Ectodermal cell (in vitro differentiated cells): ENCODE measurements at regions not wholly inside any gene's neighbourhood (a gene's known extent, or its start where the extent isn't known, plus 50 kb on each side); places are given as distances from the start of the nearest gene placed in this dataset.

Experiments
- H3K27ac ChIP-seq: 2 replicates; pipeline ENCODE4 v1.7.0; 2013; ENCODE audit warnings: mild to moderate bottlenecking, low read depth, low read length; ENCODE audit not compliant: insufficient read depth, poor library complexity, severe bottlenecking
- H3K27me3 ChIP-seq: 2 replicates; pipeline ENCODE4 v1.7.0; 2013; ENCODE audit warnings: mild to moderate bottlenecking, low read length; ENCODE audit not compliant: insufficient read depth, control insufficient read depth, poor library complexity, severe bottlenecking
- H3K36me3 ChIP-seq: one replicate; pipeline ENCODE4 v1.7.0; 2013; ENCODE audit warnings: low read length; ENCODE audit not compliant: control insufficient read depth, insufficient read depth
- H3K4me1 ChIP-seq: one replicate; pipeline ENCODE4 v1.7.0; 2013; ENCODE audit warnings: low read length; ENCODE audit not compliant: control insufficient read depth, insufficient read depth
- H3K4me3 ChIP-seq: 2 replicates; pipeline ENCODE4 v1.7.0; 2013; ENCODE audit warnings: low read depth, low read length, control low read depth; ENCODE audit not compliant: insufficient read depth
- H3K9me3 ChIP-seq: 2 replicates; pipeline ENCODE4 v1.7.0; 2013; ENCODE audit warnings: mild to moderate bottlenecking, low read length, moderate library complexity; ENCODE audit not compliant: control insufficient read depth
- WGBS, 2 experiments: methylation state at CpG; one replicate each; pipeline ENCODE4 v1.1.7; 2013; ENCODE audit warnings: missing lambda C conversion rate in 2 of 2; 5-methylcytosine and 5-hydroxymethylcytosine counted together

GRCh38 chr3:74366331-74366730 is 248.1 kb downstream of the CNTN3 start:
- H3K27ac ChIP-seq, result no peak overlapping the region
- no peaks in the 10 kb centered on the region for H3K9me3 ChIP-seq
- no peaks in the 10 kb centered on the region for H3K4me1 ChIP-seq
- 100% methylated on average over 1 of the region's 1 CpG; no CpG with 5 or more reads in 1 of the 2 experiments for WGBS, 2 experiments
- no peak overlapping the region for H3K4me3 ChIP-seq
- no peaks in the 10 kb centered on the region for H3K36me3 ChIP-seq
- no peaks in the 10 kb centered on the region for H3K27me3 ChIP-seq

- Histone ChIP-seq H3K27me3 (no peaks in the 10 kb centered on the region), H3K9me3 (no peaks in the 10 kb centered on the region), H3K4me3 (no peak overlapping the region), H3K36me3 (no peaks in the 10 kb centered on the region), H3K4me1 (no peaks in the 10 kb centered on the region), H3K27ac (no peak overlapping the region)
- WGBS, 2 experiments, result 89 to 100% methylated on average over 1 of the region's 1 CpG
Measured at GRCh38 chr3:74363346-74363745, 251.1 kb downstream of the CNTN3 start.

GRCh38 chr3:74360406-74360805 is 254.1 kb downstream of the CNTN3 start:
- Histone ChIP-seq H3K4me3 (no peak overlapping the region), H3K4me1 (no peaks in the 10 kb centered on the region), H3K27ac (no peak overlapping the region), H3K36me3 (no peaks in the 10 kb centered on the region), H3K27me3 (no peaks in the 10 kb centered on the region), H3K9me3 (no peaks in the 10 kb centered on the region)

GRCh38 chr3:74357881-74358280 is 256.6 kb downstream of the CNTN3 start:
- Histone ChIP-seq H3K4me1 (no peaks in the 10 kb centered on the region), H3K36me3 (no peaks in the 10 kb centered on the region), H3K4me3 (no peak overlapping the region), H3K9me3 (no peaks in the 10 kb centered on the region), H3K27ac (no peak overlapping the region), H3K27me3 (no peaks in the 10 kb centered on the region)
- 93 to 96% methylated on average over 6 of the region's 6 CpGs for WGBS, 2 experiments

GRCh38 chr3:74353039-74353438 is 261.4 kb downstream of the CNTN3 start:
- Histone ChIP-seq H3K36me3 (no peaks in the 10 kb centered on the region), H3K4me1 (no peaks in the 10 kb centered on the region), H3K9me3 (no peaks in the 10 kb centered on the region), H3K4me3 (no peak overlapping the region), H3K27ac (no peak overlapping the region), H3K27me3 (no peaks in the 10 kb centered on the region)
- 73% methylated on average over 1 of the region's 1 CpG for WGBS, 2 experiments

- no peak overlapping the region for H3K4me3 ChIP-seq
- WGBS, 2 experiments, result 100% methylated on average over 1 of the region's 1 CpG
- H3K4me1 ChIP-seq, result no peaks in the 10 kb centered on the region
- H3K27ac ChIP-seq, result no peak overlapping the region
- H3K27me3 ChIP-seq, result no peaks in the 10 kb centered on the region
- H3K36me3 ChIP-seq, result no peaks in the 10 kb centered on the region
- no peaks in the 10 kb centered on the region for H3K9me3 ChIP-seq
Measured at GRCh38 chr3:74352166-74352565, 262.3 kb downstream of the CNTN3 start.

- H3K4me3 ChIP-seq, result no peak overlapping the region
- H3K4me1 ChIP-seq, result no peaks in the 10 kb centered on the region
- H3K27ac ChIP-seq, result no peak overlapping the region
- H3K27me3 ChIP-seq, result no peaks in the 10 kb centered on the region
- H3K36me3 ChIP-seq, result no peaks in the 10 kb centered on the region
- WGBS, 2 experiments, result 90 to 93% methylated on average over 5 of the region's 5 CpGs
- H3K9me3 ChIP-seq, result no peaks in the 10 kb centered on the region
Measured at GRCh38 chr3:74351213-74351612, 263.2 kb downstream of the CNTN3 start.

GRCh38 chr3:74349015-74349414 is 265.4 kb downstream of the CNTN3 start:
- WGBS, 2 experiments, result 90 to 93% methylated on average over 1 of the region's 1 CpG
- Histone ChIP-seq H3K4me1 (no peaks in the 10 kb centered on the region), H3K4me3 (no peak overlapping the region), H3K27me3 (no peaks in the 10 kb centered on the region), H3K9me3 (no peaks in the 10 kb centered on the region), H3K36me3 (no peaks in the 10 kb centered on the region), H3K27ac (no peak overlapping the region)

GRCh38 chr3:74347563-74348268 is 266.7 kb downstream of the CNTN3 start:
- Histone ChIP-seq H3K4me3 (no peak overlapping the region), H3K27me3 (no peaks in the 10 kb centered on the region), H3K27ac (no peak overlapping the region), H3K9me3 (no peaks in the 10 kb centered on the region), H3K4me1 (no peaks in the 10 kb centered on the region), H3K36me3 (no peaks in the 10 kb centered on the region)
- WGBS, 2 experiments, result 96 to 100% methylated on average over 1 of the region's 2 CpGs

GRCh38 chr3:74346896-74347295 is 267.6 kb downstream of the CNTN3 start:
- Histone ChIP-seq H3K27me3 (no peaks in the 10 kb centered on the region), H3K4me3 (no peak overlapping the region), H3K4me1 (no peaks in the 10 kb centered on the region), H3K9me3 (no peaks in the 10 kb centered on the region), H3K36me3 (no peaks in the 10 kb centered on the region), H3K27ac (no peak overlapping the region)
- WGBS, 2 experiments, result 96 to 98% methylated on average over 3 of the region's 3 CpGs

- H3K27me3 ChIP-seq, result no peaks in the 10 kb centered on the region
- no peaks in the 10 kb centered on the region for H3K4me1 ChIP-seq
- H3K27ac ChIP-seq, result no peak overlapping the region
- no peak overlapping the region for H3K4me3 ChIP-seq
- WGBS, 2 experiments, result no CpG with 5 or more reads among the region's 2 CpGs
- no peaks in the 10 kb centered on the region for H3K36me3 ChIP-seq
- no peaks in the 10 kb centered on the region for H3K9me3 ChIP-seq
Measured at GRCh38 chr3:74345701-74346100, 268.8 kb downstream of the CNTN3 start.
